ENCODE measurements at regions not wholly inside any gene's neighbourhood (a gene's known extent, or its start where the extent isn't known, plus 50 kb on each side); places are given as distances from the start of the nearest gene placed in this dataset.

- in situ Hi-C loops (cut with MboI; ENCODE audit: low sequenced_read_pairs), result no loop called here
Measured at GRCh38 chr12:75581515-75581914, 70.1 kb upstream of the KRR1 start.

GRCh38 chr12:75579552-75579951 is 68.1 kb upstream of the KRR1 start:
- in situ Hi-C loops (cut with MboI; ENCODE audit: low sequenced_read_pairs), result no loop called here

GRCh38 chr12:75578546-75578945 is 67.1 kb upstream of the KRR1 start:
- in situ Hi-C loops (cut with MboI; ENCODE audit: low sequenced_read_pairs), result no loop called here

GRCh38 chr12:75577812-75578211 is 66.4 kb upstream of the KRR1 start:
- in situ Hi-C loops (cut with MboI; ENCODE audit: low sequenced_read_pairs), result no loop called here

GRCh38 chr12:75571656-75572205 is 60.3 kb upstream of the KRR1 start:
- in situ Hi-C loops (cut with MboI; ENCODE audit: low sequenced_read_pairs), result no loop called here

- in situ Hi-C loops (cut with MboI; ENCODE audit: low sequenced_read_pairs), result no loop called here
Measured at GRCh38 chr12:75571204-75571603, 59.8 kb upstream of the KRR1 start.

- in situ Hi-C loops (cut with MboI; ENCODE audit: low sequenced_read_pairs), result no loop called here
Measured at GRCh38 chr12:75568801-75569200, 57.4 kb upstream of the KRR1 start.

- in situ Hi-C loops (cut with MboI; ENCODE audit: low sequenced_read_pairs), result no loop called here
Measured at GRCh38 chr12:75568393-75568792, 57.0 kb upstream of the KRR1 start.

- in situ Hi-C loops (cut with MboI; ENCODE audit: low sequenced_read_pairs), result no loop called here
Measured at GRCh38 chr12:75565795-75566194, 54.4 kb upstream of the KRR1 start.

GRCh38 chr12:75564852-75565251 is 53.4 kb upstream of the KRR1 start:
- in situ Hi-C loops (cut with MboI; ENCODE audit: low sequenced_read_pairs), result no loop called here

- in situ Hi-C loops (cut with MboI; ENCODE audit: low sequenced_read_pairs), result no loop called here
Measured at GRCh38 chr12:75564398-75564797, 53.0 kb upstream of the KRR1 start.

GRCh38 chr12:75563351-75563750 is 51.9 kb upstream of the KRR1 start:
- in situ Hi-C loops (cut with MboI; ENCODE audit: low sequenced_read_pairs), result no loop called here

- in situ Hi-C loops (cut with MboI; ENCODE audit: low sequenced_read_pairs), result no loop called here
Measured at GRCh38 chr12:75561921-75562320, 50.5 kb upstream of the KRR1 start.
